IMR-90 (cell line): ENCODE measurements at regions not wholly inside any gene's neighbourhood (a gene's known extent, or its start where the extent isn't known, plus 50 kb on each side); places are given as distances from the start of the nearest gene placed in this dataset.

Source experiments
- ATAC-seq: fragments of 200-7000 bp; cut with Tn5 transposase; 2 replicates; pipeline ENCODE4 v1.9.1; 2020; ENCODE audit warnings: low read depth, mild to moderate bottlenecking, moderate library complexity
- BruUV-seq: library from RNA; stranded (reverse); fragments of 400-500 nt; replicated peaks from 2 replicates; lab custom pipeline; 2021; lab: Mats Ljungman, UMichigan
- CTCF ChIA-PET: fragments of 300-600 bp; formaldehyde crosslinking; extraction: SDS; loops from one replicate; lab custom pipeline; 2021; ENCODE audit warnings: antibody characterized with exemption; lab: Yijun Ruan, JAX
- POLR2A ChIA-PET: fragments of 300-600 bp; sonication (Branson Sonifier 250); formaldehyde crosslinking; loops from one replicate; lab custom pipeline; 2022; ENCODE audit warnings: antibody characterized with exemption; ENCODE audit not compliant: unreplicated experiment; lab: Charles Lee
- DNase-seq: peaks from one replicate; pipeline ENCODE4 v3.0.0; 2013
- H2AFZ ChIP-seq: replicated peaks from 2 replicates; pipeline ENCODE3; 2013; ENCODE audit warnings: low read length, mild to moderate bottlenecking; ENCODE audit not compliant: poor library complexity
- H2AK5ac ChIP-seq: 2 replicates; pipeline ENCODE4 v1.6.1; 2013; ENCODE audit warnings: low read depth, low read length, inconsistent platforms
- H2AK9ac ChIP-seq: replicated peaks from 2 replicates; pipeline ENCODE3; 2013; ENCODE audit warnings: mild to moderate bottlenecking, low read depth, low read length, moderate library complexity; ENCODE audit not compliant: poor library complexity
- H2BK120ac ChIP-seq: 2 replicates; pipeline ENCODE4 v1.6.1; 2013; ENCODE audit warnings: low read depth, low read length, inconsistent platforms
- H2BK15ac ChIP-seq: 3 replicates; pipeline ENCODE4 v1.6.1; 2013; ENCODE audit warnings: low read depth, low read length, inconsistent platforms
- H2BK20ac ChIP-seq: 2 replicates; pipeline ENCODE4 v1.6.1; 2013; ENCODE audit warnings: low read depth, mild to moderate bottlenecking, inconsistent platforms, low read length, moderate library complexity
- H2BK5ac ChIP-seq: 2 replicates; pipeline ENCODE4 v1.6.1; 2013; ENCODE audit warnings: mild to moderate bottlenecking, low read depth, low read length, inconsistent platforms; ENCODE audit not compliant: poor library complexity, severe bottlenecking
- H3K14ac ChIP-seq: replicated peaks from 2 replicates; pipeline ENCODE4 v1.6.1; 2013; ENCODE audit warnings: low read depth, low read length, inconsistent platforms
- H3K18ac ChIP-seq: 2 replicates; pipeline ENCODE4 v1.6.1; 2013; ENCODE audit warnings: low read depth, low read length, control low read depth
- H3K23ac ChIP-seq: 2 replicates; pipeline ENCODE4 v1.6.1; 2013; ENCODE audit warnings: low read depth, low read length, inconsistent platforms
- H3K27ac ChIP-seq: 2 replicates; pipeline ENCODE4 v1.5.1; 2013; ENCODE audit warnings: mild to moderate bottlenecking, control low read depth, low read length; ENCODE audit not compliant: insufficient read depth
- H3K27me3 ChIP-seq: 2 replicates; pipeline ENCODE4 v1.6.1; 2013; ENCODE audit warnings: low read length; ENCODE audit not compliant: control insufficient read depth, insufficient read depth
- H3K36me3 ChIP-seq: 2 replicates; pipeline ENCODE4 v1.6.1; 2013; ENCODE audit warnings: low read length, mixed read lengths; ENCODE audit not compliant: control insufficient read depth, insufficient read depth
- H3K4ac ChIP-seq: 2 replicates; pipeline ENCODE4 v1.6.1; 2013; ENCODE audit warnings: low read depth, low read length, inconsistent platforms
- H3K4me1 ChIP-seq: 2 replicates; pipeline ENCODE4 v1.6.1; 2013; ENCODE audit warnings: low read length, mixed read lengths; ENCODE audit not compliant: control insufficient read depth, insufficient read depth
- H3K4me2 ChIP-seq: 2 replicates; pipeline ENCODE4 v1.6.1; 2013; ENCODE audit warnings: low read depth, mild to moderate bottlenecking, control low read depth, low read length, moderate library complexity
- H3K4me3 ChIP-seq: 2 replicates; pipeline ENCODE4 v1.5.1; 2013; ENCODE audit warnings: low read depth, mild to moderate bottlenecking, control low read depth, low read length, moderate library complexity; ENCODE audit not compliant: insufficient read depth
- H3K56ac ChIP-seq: 2 replicates; pipeline ENCODE4 v1.6.1; 2013; ENCODE audit warnings: low read length, inconsistent platforms; ENCODE audit not compliant: insufficient read depth; ENCODE audit errors: extremely low read depth
- H3K79me1 ChIP-seq, 2 experiments: 2 replicates each; pipeline ENCODE4 v1.6.1; 2013; ENCODE audit warnings: low read length in 2 of 2, inconsistent platforms in 1 of 2, low read depth in 1 of 2
- H3K9ac ChIP-seq: 2 replicates; pipeline ENCODE4 v1.6.1; 2013; ENCODE audit warnings: low read depth, low read length, control low read depth
- H3K9me1 ChIP-seq: 2 replicates; pipeline ENCODE4 v1.6.1; 2013; ENCODE audit warnings: low read length, inconsistent platforms; ENCODE audit not compliant: insufficient read depth
- H3K9me3 ChIP-seq: 2 replicates; pipeline ENCODE4 v1.6.1; 2013; ENCODE audit warnings: low read length; ENCODE audit not compliant: control insufficient read depth, insufficient read depth
- H4K20me1 ChIP-seq: 2 replicates; pipeline ENCODE4 v1.6.1; 2013; ENCODE audit warnings: low read length, inconsistent platforms; ENCODE audit not compliant: insufficient read depth
- H4K5ac ChIP-seq: 2 replicates; pipeline ENCODE4 v1.6.1; 2013; ENCODE audit warnings: mild to moderate bottlenecking, low read depth, low read length, control low read depth
- H4K8ac ChIP-seq, 2 experiments: 2 replicates each; pipeline ENCODE4 v1.6.1; 2013; ENCODE audit warnings: low read depth in 2 of 2, low read length in 2 of 2, control low read depth in 1 of 2, inconsistent platforms in 1 of 2
- H4K91ac ChIP-seq: 2 replicates; pipeline ENCODE4 v1.6.1; 2013; ENCODE audit warnings: low read depth, low read length, inconsistent platforms; ENCODE audit not compliant: insufficient read depth
- CEBPB ChIP-seq: IDR thresholded peaks from 2 replicates; pipeline ENCODE4 v1.6.1; 2012; ENCODE audit warnings: low read depth, low read length, improper control_type of control experiment
- dilution Hi-C: fragments of 300-500 bp; cut with HindIII; formaldehyde crosslinking; loops from one replicate; pipeline ENCODE4 v1.14.3; 2018; ENCODE audit warnings: low sequenced_read_pairs; ENCODE audit not compliant: unreplicated experiment
- in situ Hi-C: fragments of 300-500 bp; cut with MboI; formaldehyde crosslinking; loops from 3 replicates; pipeline ENCODE4 v1.14.3; 2019; ENCODE audit warnings: low sequenced_read_pairs, inconsistent platforms, mixed read lengths
- intact Hi-C: fragments of 100-400 bp; cut with micrococcal nuclease; formaldehyde crosslinking; loops from 2 replicates; pipeline ENCODE4 v1.10.0; 2022
- TF ChIP-seq, protein P1 (sequence below): conservative IDR thresholded peaks from 2 replicates; pipeline ENCODE4 v1.5.1; 2012; ENCODE audit warnings: mild to moderate bottlenecking, low read depth, low read length, improper control_type of control experiment

- DNase-seq (no peak), ATAC-seq (no peak)
- Histone ChIP-seq H2AK5ac (no peak overlapping the region), H3K27me3 (no peaks in the 10 kb centered on the region), H3K14ac (no peak overlapping the region), H2BK15ac (no peak overlapping the region), H3K9me3 (no peaks in the 10 kb centered on the region), H4K20me1 (no peaks in the 10 kb centered on the region), H3K36me3 (no peaks in the 10 kb centered on the region), H3K4me3 (no peak overlapping the region), H4K5ac (no peak overlapping the region), H4K91ac (no peak overlapping the region), H3K79me1 (no peaks in the 10 kb centered on the region), H4K8ac (no peak overlapping the region), H3K56ac (no peak overlapping the region), H2BK120ac (no peak overlapping the region), H2AK9ac (no peak overlapping the region), H2AFZ (no peak overlapping the region), H3K27ac (no peak overlapping the region), H3K18ac (no peak overlapping the region), H2BK20ac (no peak overlapping the region), H3K4me2 (no peak overlapping the region), H3K23ac (no peak overlapping the region), H3K9ac (no peak overlapping the region), H3K4ac (no peak overlapping the region), H3K4me1 (no peaks in the 10 kb centered on the region), H2BK5ac (no peak overlapping the region), H3K9me1 (no peaks in the 10 kb centered on the region)
- BruUV-seq = no TSS peak
- dilution Hi-C loops = no loop called here
- POLR2A ChIA-PET = no interaction called here
- intact Hi-C loops = no loop called here
- CTCF ChIA-PET = no interaction called here
- TF ChIP-seq, protein P1, sequence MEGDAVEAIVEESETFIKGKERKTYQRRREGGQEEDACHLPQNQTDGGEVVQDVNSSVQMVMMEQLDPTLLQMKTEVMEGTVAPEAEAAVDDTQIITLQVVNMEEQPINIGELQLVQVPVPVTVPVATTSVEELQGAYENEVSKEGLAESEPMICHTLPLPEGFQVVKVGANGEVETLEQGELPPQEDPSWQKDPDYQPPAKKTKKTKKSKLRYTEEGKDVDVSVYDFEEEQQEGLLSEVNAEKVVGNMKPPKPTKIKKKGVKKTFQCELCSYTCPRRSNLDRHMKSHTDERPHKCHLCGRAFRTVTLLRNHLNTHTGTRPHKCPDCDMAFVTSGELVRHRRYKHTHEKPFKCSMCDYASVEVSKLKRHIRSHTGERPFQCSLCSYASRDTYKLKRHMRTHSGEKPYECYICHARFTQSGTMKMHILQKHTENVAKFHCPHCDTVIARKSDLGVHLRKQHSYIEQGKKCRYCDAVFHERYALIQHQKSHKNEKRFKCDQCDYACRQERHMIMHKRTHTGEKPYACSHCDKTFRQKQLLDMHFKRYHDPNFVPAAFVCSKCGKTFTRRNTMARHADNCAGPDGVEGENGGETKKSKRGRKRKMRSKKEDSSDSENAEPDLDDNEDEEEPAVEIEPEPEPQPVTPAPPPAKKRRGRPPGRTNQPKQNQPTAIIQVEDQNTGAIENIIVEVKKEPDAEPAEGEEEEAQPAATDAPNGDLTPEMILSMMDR = no peak
- TF ChIP-seq CEBPB = peak; percentile 68
- in situ Hi-C loops = no loop called here
These were observed 66.0 kb upstream of the APC start for GRCh38 chr5:112671687-112672086.
